COLO829 (cell line): ENCODE measurements at regions not wholly inside any gene's neighbourhood (a gene's known extent, or its start where the extent isn't known, plus 50 kb on each side); places are given as distances from the start of the nearest gene placed in this dataset.

Source experiments
- DNase-seq: peaks from one replicate; pipeline ENCODE4 v3.0.0; 2012; ENCODE audit warnings: low spot score

DNA sequence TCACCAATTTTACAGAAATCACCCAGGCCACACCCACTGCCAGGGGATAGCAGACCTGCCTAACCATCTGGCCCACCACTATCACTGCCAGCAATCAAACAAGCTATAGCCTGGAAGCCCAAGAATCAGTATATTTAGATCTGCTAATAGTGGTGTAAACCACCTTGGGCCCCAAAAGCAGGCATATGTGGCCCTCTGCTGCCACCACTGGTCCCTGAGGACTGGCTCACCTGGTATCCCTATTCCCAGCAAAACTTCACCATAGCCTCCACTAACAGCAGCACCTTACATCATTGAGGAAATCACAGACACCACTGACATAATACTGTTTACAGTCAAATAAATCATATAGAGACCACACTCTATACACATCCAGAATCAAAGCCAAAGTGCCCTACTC is 880.4 kb upstream of the MAN1A1 start:
- no peak for DNase-seq

DNA sequence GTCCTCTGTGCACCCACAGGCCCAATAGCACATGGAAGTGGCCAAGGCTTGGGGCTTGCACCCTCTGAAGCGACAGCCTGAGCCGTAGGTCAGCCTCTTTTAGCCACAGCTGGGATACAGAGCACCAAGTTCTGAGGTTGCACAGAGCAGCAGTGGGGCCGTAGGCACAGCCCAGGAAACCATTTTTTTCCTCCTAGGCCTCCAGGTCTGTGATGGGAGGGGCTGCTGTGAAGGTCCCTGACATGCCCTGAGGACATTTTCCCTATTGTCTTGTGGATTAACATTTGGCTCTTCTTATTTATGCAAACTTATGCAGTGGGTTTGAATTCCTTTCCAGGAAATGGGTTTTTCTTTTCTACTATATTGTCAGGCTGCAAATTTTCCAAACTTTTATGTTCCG is 878.7 kb upstream of the MAN1A1 start:
- DNase-seq, result no peak

GRCh38 chr6:120219339-120219738 is 869.8 kb upstream of the MAN1A1 start:
- DNase-seq, result no peak

GRCh38 chr6:120214088-120214499 is 864.5 kb upstream of the MAN1A1 start:
- no peak for DNase-seq

GRCh38 chr6:120211955-120212792 is 862.6 kb upstream of the MAN1A1 start:
- no peak for DNase-seq

DNA sequence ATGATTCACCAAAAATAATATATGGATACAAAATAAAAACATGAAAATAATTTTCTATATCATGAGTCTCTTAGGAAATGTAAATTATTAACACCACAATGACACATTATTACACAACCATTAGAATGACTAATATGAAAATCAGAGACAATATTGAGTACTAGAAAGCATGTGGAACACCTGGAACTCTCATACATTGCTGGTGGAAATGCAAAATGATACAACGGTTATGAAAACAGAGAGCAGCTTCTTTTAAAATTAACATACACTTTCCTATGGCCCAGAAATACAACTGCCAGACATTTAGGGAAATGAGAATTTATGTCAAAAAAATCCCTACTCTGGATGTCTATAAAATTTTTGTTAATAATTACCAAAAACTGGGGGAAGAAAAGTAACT is 853.3 kb upstream of the MAN1A1 start:
- no peak for DNase-seq

DNA sequence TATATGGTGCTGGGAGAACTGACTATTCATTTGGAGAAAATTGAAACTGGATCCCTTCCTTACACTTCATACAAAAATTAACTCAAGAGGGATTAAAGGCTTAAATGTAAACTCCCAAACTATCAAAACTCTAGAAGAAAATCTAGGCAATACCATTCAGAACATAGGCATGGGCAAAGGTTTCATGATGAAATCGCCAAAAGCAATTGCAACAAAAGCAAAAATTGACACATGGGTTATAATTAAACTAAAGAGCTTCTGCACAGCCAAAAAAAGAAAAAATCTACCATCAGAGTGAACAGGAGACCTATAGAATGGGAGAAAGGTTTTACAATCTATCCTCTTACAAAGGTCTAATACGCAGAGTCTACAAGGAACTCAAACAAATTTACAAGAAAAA is 851.3 kb upstream of the MAN1A1 start:
- DNase-seq, result no peak

DNA sequence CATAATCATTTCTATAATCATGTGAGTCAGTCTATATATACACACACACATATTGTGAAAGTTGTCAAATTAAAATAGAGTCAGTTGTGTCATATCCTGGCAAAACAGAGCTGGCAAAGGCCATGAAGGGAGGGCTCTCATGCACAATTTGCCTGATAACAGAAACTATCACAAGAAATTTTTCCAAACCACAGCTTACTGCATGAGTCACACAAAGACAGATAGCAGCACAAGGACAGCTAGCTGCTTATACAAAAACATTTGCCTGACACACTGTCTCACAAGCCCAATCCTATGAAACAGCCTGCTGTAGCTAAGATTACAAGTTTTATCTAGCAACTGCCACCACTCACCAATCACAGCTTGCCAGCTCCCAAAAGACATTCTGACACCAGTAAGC is 848.5 kb upstream of the MAN1A1 start:
- DNase-seq, result peak; percentile 35

DNA sequence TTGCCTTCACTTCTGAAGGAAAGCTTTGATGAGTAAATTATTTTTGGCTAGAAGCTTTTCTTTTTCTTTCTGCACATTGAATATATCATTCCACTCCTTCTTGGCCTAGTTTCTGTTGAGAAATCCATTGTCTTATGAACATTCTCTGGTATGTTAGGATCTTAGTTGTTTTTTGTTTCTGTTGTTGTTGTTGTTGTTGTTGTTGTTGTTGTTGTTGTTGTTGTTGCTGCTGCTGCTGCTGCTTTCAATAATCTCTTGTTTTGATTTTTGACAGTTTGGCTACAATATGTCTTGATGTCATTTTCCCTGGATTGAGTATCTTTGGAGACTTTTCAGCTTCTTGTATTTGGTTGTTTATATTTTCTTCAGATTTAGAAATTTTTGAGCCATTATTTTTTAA is 836.5 kb upstream of the MAN1A1 start:
- DNase-seq, result no peak

DNA sequence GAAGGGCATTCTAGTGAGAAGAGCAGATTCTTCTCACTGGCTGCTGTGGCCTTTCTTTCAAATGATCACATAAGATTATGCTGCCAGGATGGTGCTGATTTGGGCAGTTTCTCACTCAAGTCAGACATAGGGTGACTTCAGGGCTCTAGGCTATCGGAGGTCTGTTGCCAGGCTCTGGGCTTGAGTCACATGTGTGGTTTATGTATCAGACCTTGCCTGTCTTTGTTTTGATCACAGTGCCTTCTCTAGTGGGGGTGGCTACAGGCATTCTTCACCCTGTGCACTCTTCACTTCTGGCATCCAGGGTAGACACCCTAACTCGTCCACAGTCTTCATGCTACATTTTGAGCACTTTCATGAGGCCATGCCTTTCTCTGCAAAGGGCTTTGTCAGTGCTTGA is 823.7 kb upstream of the MAN1A1 start:
- DNase-seq, result no peak

GRCh38 chr6:120164531-120164930 is 815.0 kb upstream of the MAN1A1 start:
- no peak for DNase-seq

DNA sequence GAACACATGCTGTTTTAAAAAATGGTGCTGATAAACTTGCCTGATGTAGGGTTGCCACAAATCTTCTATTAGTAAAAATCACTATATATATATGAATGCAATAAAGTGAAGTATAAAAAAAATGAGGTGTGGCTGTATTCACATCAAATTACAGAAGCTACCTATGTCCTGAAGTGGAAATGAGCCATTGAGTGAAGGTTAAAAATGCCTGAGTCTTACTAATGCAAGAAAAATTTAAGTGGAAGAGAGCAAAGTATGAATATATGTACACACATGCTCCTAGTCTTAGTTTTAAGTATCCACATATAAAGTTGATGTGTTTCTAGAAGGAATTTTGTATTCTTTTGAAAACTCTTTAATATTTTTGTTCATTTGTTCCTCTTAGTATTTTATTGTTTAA is 808.3 kb upstream of the MAN1A1 start:
- no peak for DNase-seq

DNA sequence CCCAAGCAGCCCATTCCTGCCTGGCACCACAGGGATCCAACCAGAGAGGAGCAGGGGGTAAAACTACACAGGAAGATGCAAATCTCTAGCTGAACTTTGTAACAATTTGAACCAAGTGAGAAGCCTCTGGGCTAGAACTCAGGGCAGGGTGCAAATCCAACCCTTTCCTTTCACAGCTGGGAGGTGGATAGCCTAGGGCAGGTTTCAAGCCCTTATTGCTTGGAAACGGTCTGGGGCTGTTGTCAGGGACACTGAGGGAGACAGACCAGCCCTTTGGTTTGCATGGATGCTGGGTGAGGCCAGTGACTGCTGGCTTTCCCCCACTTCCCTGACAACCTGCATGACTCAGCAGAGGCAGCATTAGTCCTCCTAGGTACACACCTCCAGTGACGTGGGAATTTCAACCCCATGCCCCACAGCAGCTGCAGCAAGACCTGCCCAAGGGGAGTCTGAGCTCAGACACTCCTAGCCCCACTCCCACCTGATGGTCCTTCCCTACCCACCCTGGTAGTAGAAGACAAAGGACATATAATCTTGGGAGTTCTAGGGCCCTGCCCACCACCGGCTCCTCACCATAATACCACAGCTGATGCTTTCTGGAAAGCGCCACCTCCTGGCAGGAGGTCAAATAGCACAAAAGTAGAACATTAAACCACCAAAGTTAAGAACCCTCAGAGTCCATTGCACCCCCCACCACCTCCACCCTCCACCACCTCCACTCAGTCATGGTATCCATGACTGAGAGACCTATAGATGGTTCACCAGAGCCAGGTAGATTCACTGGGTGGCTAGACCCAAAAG is 797.7 kb upstream of the MAN1A1 start:
- DNase-seq, result no peak

DNA sequence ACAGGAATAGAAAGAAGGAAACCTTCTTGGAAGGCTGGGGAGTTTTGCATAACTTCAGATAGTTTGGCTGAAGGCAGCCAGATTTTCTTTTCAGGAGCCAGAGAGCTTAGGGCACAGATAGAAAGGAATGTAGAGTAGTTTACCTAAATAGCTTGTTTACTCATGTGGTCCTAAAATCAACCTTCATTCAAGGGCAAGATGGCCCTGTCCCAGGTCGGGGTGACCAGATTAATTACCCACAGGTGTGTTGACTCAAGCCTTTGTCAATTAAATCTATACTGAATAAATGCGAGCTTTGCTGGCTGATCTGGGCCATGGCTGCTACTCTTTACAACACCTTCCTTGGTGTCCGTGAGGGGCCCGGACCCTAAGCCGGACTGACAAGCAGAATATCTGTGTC is 792.0 kb upstream of the MAN1A1 start:
- DNase-seq, result no peak

DNA sequence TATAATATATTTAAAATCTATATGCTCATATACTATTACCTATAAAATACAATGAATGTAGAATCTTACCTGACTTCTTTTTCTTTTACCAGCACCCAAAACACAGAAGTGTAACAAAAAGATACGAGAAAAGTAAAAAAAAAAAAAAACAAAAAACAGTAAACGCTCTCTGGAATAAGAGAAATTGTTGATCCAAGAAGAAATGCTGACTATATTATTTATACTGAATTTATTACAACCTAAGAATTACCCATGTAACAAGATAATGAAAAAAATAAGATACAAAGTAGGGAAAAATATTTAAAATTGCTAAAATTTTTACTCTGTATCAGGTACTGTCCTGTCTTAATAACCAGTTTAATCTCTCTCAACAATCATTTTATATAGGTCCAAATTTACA is 787.9 kb upstream of the MAN1A1 start:
- no peak for DNase-seq

DNA sequence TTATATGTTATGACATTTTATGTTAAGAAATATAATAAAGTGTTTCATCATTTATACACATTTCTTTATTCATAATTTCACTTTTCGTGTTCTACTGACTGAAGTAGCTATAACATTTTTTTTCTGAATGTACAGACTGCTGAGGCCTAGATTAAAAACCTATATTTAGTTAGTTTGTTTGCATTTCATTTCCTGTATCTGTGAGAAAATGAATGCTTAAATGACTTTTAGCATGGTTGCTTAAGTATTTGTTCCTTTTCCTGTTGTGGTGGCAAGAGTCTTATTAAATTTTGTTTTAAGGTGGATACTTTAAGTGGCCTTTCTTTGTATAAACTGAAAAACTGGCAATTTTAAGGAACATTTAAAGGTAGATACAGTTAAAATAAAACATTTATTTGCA is 779.7 kb upstream of the MAN1A1 start:
- DNase-seq, result no peak

DNA sequence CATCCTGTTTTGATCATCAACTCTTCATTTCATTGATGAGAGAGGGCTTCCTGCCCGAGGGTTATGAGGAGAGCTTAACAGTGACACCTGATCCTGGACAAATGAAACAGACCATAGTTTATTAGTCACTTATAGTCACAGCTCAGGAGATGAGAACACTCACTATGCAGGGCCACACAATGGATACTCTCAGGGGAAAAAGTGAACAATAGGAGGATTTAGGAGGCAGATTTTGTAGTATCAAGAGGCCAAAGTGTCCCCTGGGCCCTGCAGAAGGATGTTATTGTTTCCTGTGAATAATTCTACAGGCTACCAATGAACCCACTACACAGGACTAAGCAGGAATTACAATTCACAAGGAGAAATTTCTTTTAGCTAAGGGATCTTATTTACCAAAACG is 772.8 kb upstream of the MAN1A1 start:
- DNase-seq, result peak; percentile 11

- no peak for DNase-seq
These were observed 766.8 kb upstream of the MAN1A1 start for GRCh38 chr6:120116343-120116742.

GRCh38 chr6:120112980-120113379 is 763.4 kb upstream of the MAN1A1 start:
- DNase-seq, result no peak

GRCh38 chr6:120111001-120111400 is 761.4 kb upstream of the MAN1A1 start:
- DNase-seq, result no peak

- no peak for DNase-seq
These were observed 758.7 kb upstream of the MAN1A1 start for GRCh38 chr6:120108061-120108795.

DNA sequence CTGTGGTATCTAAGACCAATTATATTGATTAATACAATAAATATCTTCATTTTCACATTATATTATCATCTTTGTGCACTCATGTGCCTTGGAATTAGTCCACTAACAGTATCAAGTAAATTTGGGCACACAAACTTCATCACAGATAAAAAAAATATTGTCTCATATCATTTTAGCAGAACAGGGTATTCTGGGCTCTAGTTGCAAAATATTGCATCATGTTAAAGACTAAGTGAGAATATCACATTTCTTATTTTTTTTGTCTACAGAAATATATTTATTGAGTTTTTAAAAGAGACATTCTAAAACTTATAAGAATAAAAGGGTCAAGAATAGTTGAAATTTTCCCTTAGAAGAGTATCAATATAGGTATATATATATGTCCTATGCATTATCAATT is 754.1 kb upstream of the MAN1A1 start:
- no peak for DNase-seq
